ENCODE measurements at regions not wholly inside any gene's neighbourhood (a gene's known extent, or its start where the extent isn't known, plus 50 kb on each side); places are given as distances from the start of the nearest gene placed in this dataset.

- TF ChIP-seq CTCF (IDR thresholded peaks at IDR 0.05) (no peak), POLR2A (IDR thresholded peaks at IDR 0.05) (no peak)
Observed at GRCh38 chrX:150234126-150234525, 129.0 kb upstream of the MAMLD1 start.
